GM18517 (cell line): ENCODE measurements at regions not wholly inside any gene's neighbourhood (a gene's known extent, or its start where the extent isn't known, plus 50 kb on each side); places are given as distances from the start of the nearest gene placed in this dataset.

Experiments used
- ATAC-seq: cut with Tn5 transposase; IDR thresholded peaks from one replicate; pipeline ENCODE4 v1.9.1; 2021; ENCODE audit warnings: mild to moderate bottlenecking, moderate library complexity; ENCODE audit not compliant: unreplicated experiment

- ATAC-seq = no peak
Measured at GRCh38 chr5:99928490-99928889, 606.7 kb upstream of the FAM174A start.

- no peak for ATAC-seq
Measured at GRCh38 chr5:99926463-99926862, 608.7 kb upstream of the FAM174A start.

GRCh38 chr5:99922386-99922785 is 612.8 kb upstream of the FAM174A start:
- ATAC-seq = no peak

GRCh38 chr5:99911971-99912370 is 623.2 kb upstream of the FAM174A start:
- no peak for ATAC-seq

GRCh38 chr5:99906776-99907175 is 628.4 kb upstream of the FAM174A start:
- no peak for ATAC-seq

- ATAC-seq = no peak
Measured at GRCh38 chr5:99901972-99902371, 633.2 kb upstream of the FAM174A start.

GRCh38 chr5:99900302-99900852 is 634.8 kb upstream of the FAM174A start:
- no peak for ATAC-seq

- ATAC-seq = no peak
Measured at GRCh38 chr5:99879791-99880511, 655.2 kb upstream of the FAM174A start.

- no peak for ATAC-seq
Measured at GRCh38 chr5:99878830-99879229, 656.3 kb upstream of the FAM174A start.

- peak; percentile 88 for ATAC-seq
Measured at GRCh38 chr5:99866740-99867139, 668.4 kb upstream of the FAM174A start.

GRCh38 chr5:99865159-99865558 is 670.0 kb upstream of the FAM174A start:
- ATAC-seq = no peak

- no peak for ATAC-seq
Measured at GRCh38 chr5:99835791-99836190, 699.4 kb upstream of the FAM174A start.

- ATAC-seq = no peak
Measured at GRCh38 chr5:99827136-99827535, 708.0 kb upstream of the FAM174A start.

GRCh38 chr5:99817796-99818195 is 717.4 kb upstream of the FAM174A start:
- ATAC-seq = no peak

- ATAC-seq = no peak
Measured at GRCh38 chr5:99814321-99815063, 720.7 kb upstream of the FAM174A start.

GRCh38 chr5:99808657-99809230 is 726.4 kb upstream of the FAM174A start:
- ATAC-seq = no peak

- ATAC-seq = no peak
Measured at GRCh38 chr5:99807346-99807745, 727.8 kb upstream of the FAM174A start.

- ATAC-seq = no peak
Measured at GRCh38 chr5:99795031-99795430, 740.1 kb upstream of the FAM174A start.

- ATAC-seq = no peak
Measured at GRCh38 chr5:99788482-99788881, 746.7 kb upstream of the FAM174A start.

GRCh38 chr5:99775189-99775588 is 760.0 kb upstream of the FAM174A start:
- no peak for ATAC-seq

GRCh38 chr5:99773290-99773689 is 761.9 kb upstream of the FAM174A start:
- no peak for ATAC-seq

GRCh38 chr5:99771296-99771695 is 763.9 kb upstream of the FAM174A start:
- ATAC-seq = no peak
